Activated CD4-positive, CD25-positive, alpha-beta regulatory T cell treated with anti-CD3 and anti-CD28 coated beads, Interleukin-2, amount 50 U/mL, for 24 hours (primary cell): ENCODE measurements at regions not wholly inside any gene's neighbourhood (a gene's known extent, or its start where the extent isn't known, plus 50 kb on each side); places are given as distances from the start of the nearest gene placed in this dataset.
"Not testable (repeated sequence)": the region's sequence is repeated elsewhere in the genome, so short reads cannot be mapped to it uniquely, and the experiment has no call there.

ENCODE experiments used
- ATAC-seq, 2 donors: fragments of 150-1000 bp; cut with Tn5 transposase; one replicate each; pipeline ENCODE4 v1.10.0; 2021; ENCODE audit warnings: mild to moderate bottlenecking in 1 of 2, moderate library complexity in 1 of 2

GRCh38 chr1:94302497-94302896 is 65.1 kb upstream of the ARHGAP29 start:
- ATAC-seq: no peak

- ATAC-seq: no peak
Observed at GRCh38 chr1:94301186-94301585, 63.8 kb upstream of the ARHGAP29 start.

GRCh38 chr1:94300731-94301130 is 63.3 kb upstream of the ARHGAP29 start:
- no peak for ATAC-seq

GRCh38 chr1:94299627-94300553 is 62.5 kb upstream of the ARHGAP29 start:
- ATAC-seq: no peak

- no peak for ATAC-seq
Observed at GRCh38 chr1:94298861-94299260, 61.5 kb upstream of the ARHGAP29 start.

- ATAC-seq: no peak
Observed at GRCh38 chr1:94296018-94296417, 58.6 kb upstream of the ARHGAP29 start.

- not testable (repeated sequence) for ATAC-seq
Observed at GRCh38 chr1:94292978-94293377, 55.6 kb upstream of the ARHGAP29 start.

GRCh38 chr1:94289244-94289643 is 51.9 kb upstream of the ARHGAP29 start:
- not testable (repeated sequence) for ATAC-seq
